Gastroesophageal sphincter (tissue), 3 donors: ENCODE measurements at regions not wholly inside any gene's neighbourhood (a gene's known extent, or its start where the extent isn't known, plus 50 kb on each side); places are given as distances from the start of the nearest gene placed in this dataset.
A peak's percentile ranks its signal among the peaks of the same experiment; 100 is the strongest.

Source experiments
- CTCF ChIP-seq, 4 experiments: fragments of 200-600 bp in 2 of 4; fragments of 450-650 bp in 2 of 4; sonication (generic) in 1 of 4; IDR thresholded peaks; one replicate each; pipeline ENCODE4 v1.5.1; 2017 to 2019; ENCODE audit warnings: antibody characterized with exemption in 4 of 4, mild to moderate bottlenecking in 2 of 4, moderate library complexity in 2 of 4
- POLR2A ChIP-seq, 2 donors: fragments of 450-650 bp; IDR thresholded peaks; one replicate each; pipeline ENCODE4 v1.6.1; 2017; ENCODE audit warnings: antibody characterized with exemption in 2 of 2, mild to moderate bottlenecking in 2 of 2, moderate library complexity in 1 of 2
- POLR2AphosphoS5 ChIP-seq: sonication (generic); formaldehyde crosslinking; IDR thresholded peaks from one replicate; pipeline ENCODE4 v1.6.1; 2017; ENCODE audit warnings: antibody characterized with exemption

- TF ChIP-seq CTCF (IDR thresholded peaks at IDR 0.05) (no peak), POLR2AphosphoS5 (peak; percentile 68), POLR2A (IDR thresholded peaks at IDR 0.05) (no peak)
Measured at GRCh38 chr2:217695033-217695520, 307.7 kb downstream of the TNS1 start.
